Thyroid gland (tissue), 4 donors: ENCODE measurements at regions not wholly inside any gene's neighbourhood (a gene's known extent, or its start where the extent isn't known, plus 50 kb on each side); places are given as distances from the start of the nearest gene placed in this dataset.

ENCODE experiments used
- DNase-seq, 2 donors: peaks; one replicate each; pipeline ENCODE4 v3.0.0-alpha.2; 2019
- H3K27ac ChIP-seq, 3 donors: fragments of 200-600 bp; sonication (generic); 1 replicate in 2 of 3; 2 replicates in 1 of 3; pipeline ENCODE4 v1.5.1; 2016 to 2019; ENCODE audit warnings: mild to moderate bottlenecking in 1 of 3, moderate library complexity in 1 of 3
- H3K27me3 ChIP-seq: fragments of 200-600 bp; sonication (generic); one replicate; pipeline ENCODE4 v1.5.1; 2019
- H3K36me3 ChIP-seq, 2 donors: fragments of 200-600 bp; sonication (generic); one replicate each; pipeline ENCODE4 v1.5.1; 2016 to 2019
- H3K4me1 ChIP-seq, 2 donors: fragments of 200-600 bp; sonication (generic); one replicate each; pipeline ENCODE4 v1.5.1; 2017 to 2019
- H3K4me3 ChIP-seq, 3 donors: fragments of 200-600 bp; sonication (generic); replicated peaks in 1 of 3; 1 replicate in 2 of 3; 2 replicates in 1 of 3; pipeline ENCODE4 v1.5.1; 2016; ENCODE audit warnings: mild to moderate bottlenecking in 1 of 3
- H3K9me3 ChIP-seq: fragments of 200-600 bp; sonication (generic); one replicate; pipeline ENCODE4 v1.5.1; 2017
- POLR2A ChIP-seq, 2 donors: fragments of 450-650 bp; IDR thresholded peaks; one replicate each; pipeline ENCODE4 v1.6.1; 2017; ENCODE audit warnings: antibody characterized with exemption in 2 of 2, mild to moderate bottlenecking in 2 of 2, moderate library complexity in 1 of 2
- WGBS, 2 donors: methylation state at CpG; one replicate each; pipeline ENCODE4 v1.1.5; 2017; 5-methylcytosine and 5-hydroxymethylcytosine counted together
- intact Hi-C: fragments of 100-400 bp; cut with DNase I; formaldehyde crosslinking; loops from one replicate; pipeline ENCODE4 v1.15.1; 2023
- TF ChIP-seq, protein P1 (sequence below), 6 experiments: fragments of 200-600 bp in 3 of 6; fragments of 450-650 bp in 3 of 6; sonication (generic) in 3 of 6; IDR thresholded peaks; one replicate each; pipeline ENCODE4 v1.5.1; 2016 to 2019; ENCODE audit warnings: antibody characterized with exemption in 6 of 6, mild to moderate bottlenecking in 2 of 6, inconsistent platforms in 1 of 6, moderate library complexity in 1 of 6

DNA sequence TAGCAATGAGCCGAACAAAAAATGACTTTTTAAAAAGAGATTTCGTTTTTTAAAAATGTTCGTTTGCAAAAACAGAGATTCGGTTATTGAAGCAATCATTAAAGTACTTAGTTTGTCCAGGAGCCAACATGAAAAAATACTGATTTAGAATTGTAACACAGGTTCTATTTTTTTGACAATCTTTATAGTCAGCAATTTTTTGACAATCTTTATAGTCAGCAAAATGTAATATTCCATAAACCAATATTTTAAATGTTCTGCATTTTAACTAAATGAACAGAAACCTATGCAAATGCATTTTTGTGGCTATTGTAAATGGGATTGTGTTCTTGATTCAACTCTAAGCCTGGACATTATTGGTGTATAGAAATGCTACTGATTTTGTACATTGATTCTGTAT lies 161.8 kb downstream of the DSEL start:
- intact Hi-C loops = no loop called here
- Histone ChIP-seq H3K4me3 (no peak overlapping the region), H3K27ac (no peak overlapping the region), H3K9me3 (no peaks in the 10 kb centered on the region), H3K4me1 (no peaks in the 10 kb centered on the region), H3K27me3 (no peaks in the 10 kb centered on the region), H3K36me3 (no peaks in the 10 kb centered on the region)
- no peak for TF ChIP-seq POLR2A (IDR thresholded peaks at IDR 0.05)
- TF ChIP-seq, protein P1, sequence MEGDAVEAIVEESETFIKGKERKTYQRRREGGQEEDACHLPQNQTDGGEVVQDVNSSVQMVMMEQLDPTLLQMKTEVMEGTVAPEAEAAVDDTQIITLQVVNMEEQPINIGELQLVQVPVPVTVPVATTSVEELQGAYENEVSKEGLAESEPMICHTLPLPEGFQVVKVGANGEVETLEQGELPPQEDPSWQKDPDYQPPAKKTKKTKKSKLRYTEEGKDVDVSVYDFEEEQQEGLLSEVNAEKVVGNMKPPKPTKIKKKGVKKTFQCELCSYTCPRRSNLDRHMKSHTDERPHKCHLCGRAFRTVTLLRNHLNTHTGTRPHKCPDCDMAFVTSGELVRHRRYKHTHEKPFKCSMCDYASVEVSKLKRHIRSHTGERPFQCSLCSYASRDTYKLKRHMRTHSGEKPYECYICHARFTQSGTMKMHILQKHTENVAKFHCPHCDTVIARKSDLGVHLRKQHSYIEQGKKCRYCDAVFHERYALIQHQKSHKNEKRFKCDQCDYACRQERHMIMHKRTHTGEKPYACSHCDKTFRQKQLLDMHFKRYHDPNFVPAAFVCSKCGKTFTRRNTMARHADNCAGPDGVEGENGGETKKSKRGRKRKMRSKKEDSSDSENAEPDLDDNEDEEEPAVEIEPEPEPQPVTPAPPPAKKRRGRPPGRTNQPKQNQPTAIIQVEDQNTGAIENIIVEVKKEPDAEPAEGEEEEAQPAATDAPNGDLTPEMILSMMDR (IDR thresholded peaks at IDR 0.05) = no peak
- WGBS, 2 donors = 88 to 91% methylated on average over 4 of the region's 4 CpGs
- DNase-seq = no peak

DNA sequence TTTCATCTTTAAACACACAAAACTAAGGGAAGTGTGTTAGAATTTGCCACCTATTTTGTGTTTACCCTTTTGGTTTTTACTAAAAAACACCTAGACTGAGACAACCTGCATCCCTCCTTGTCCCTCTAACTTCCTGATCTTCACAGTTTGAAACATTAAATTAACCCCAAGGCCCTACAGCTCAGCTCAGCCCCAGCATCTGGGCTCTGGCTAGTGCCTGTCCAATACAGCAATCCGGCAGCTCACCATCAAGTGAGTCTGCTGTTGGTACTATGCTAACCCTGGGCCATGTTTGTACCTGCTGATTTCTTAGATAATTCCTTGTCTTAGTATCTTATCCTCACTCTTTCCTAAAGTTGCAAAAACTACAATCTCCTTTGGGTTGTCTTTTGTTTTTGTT lies 162.4 kb downstream of the DSEL start:
- no peak overlapping the region for H3K4me3 ChIP-seq
- no peaks in the 10 kb centered on the region for H3K9me3 ChIP-seq
- H3K27ac ChIP-seq = no peak overlapping the region
- intact Hi-C loops = no loop called here
- WGBS, 2 donors = 3% methylated on average over 1 of the region's 1 CpG
- no peaks in the 10 kb centered on the region for H3K4me1 ChIP-seq
- DNase-seq = no peak
- H3K36me3 ChIP-seq = no peaks in the 10 kb centered on the region
- H3K27me3 ChIP-seq = no peaks in the 10 kb centered on the region
- TF ChIP-seq, protein P1 (IDR thresholded peaks at IDR 0.05) = no peak
- no peak for TF ChIP-seq POLR2A (IDR thresholded peaks at IDR 0.05)

DNA sequence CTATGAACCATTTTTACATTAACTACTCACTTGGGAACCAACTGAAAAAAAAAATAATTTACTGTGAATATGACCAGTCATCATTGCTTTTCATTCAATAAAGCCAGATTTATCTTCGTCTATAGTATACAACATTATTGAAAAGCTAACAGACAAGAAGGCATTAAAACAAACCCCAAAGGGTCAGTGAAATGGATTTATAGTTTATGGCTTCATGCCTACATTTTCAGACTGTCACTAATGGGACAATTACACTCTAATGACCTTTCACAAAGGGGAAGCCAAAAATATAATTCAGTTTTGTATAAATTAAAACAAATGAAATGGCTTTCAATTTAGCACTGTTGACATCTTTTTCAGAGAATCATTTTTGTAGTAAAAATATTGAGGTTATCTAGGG lies 169.1 kb downstream of the DSEL start:
- no peak for DNase-seq
- TF ChIP-seq, protein P1 (IDR thresholded peaks at IDR 0.05) = no peak
- TF ChIP-seq POLR2A (IDR thresholded peaks at IDR 0.05) = no peak
- Histone ChIP-seq H3K27me3 (no peaks in the 10 kb centered on the region), H3K4me3 (no peak overlapping the region), H3K9me3 (no peaks in the 10 kb centered on the region), H3K4me1 (no peaks in the 10 kb centered on the region), H3K27ac (no peak overlapping the region), H3K36me3 (no peaks in the 10 kb centered on the region)
- intact Hi-C loops = no loop called here
- WGBS, 2 donors = 66 to 69% methylated on average over 1 of the region's 1 CpG

DNA sequence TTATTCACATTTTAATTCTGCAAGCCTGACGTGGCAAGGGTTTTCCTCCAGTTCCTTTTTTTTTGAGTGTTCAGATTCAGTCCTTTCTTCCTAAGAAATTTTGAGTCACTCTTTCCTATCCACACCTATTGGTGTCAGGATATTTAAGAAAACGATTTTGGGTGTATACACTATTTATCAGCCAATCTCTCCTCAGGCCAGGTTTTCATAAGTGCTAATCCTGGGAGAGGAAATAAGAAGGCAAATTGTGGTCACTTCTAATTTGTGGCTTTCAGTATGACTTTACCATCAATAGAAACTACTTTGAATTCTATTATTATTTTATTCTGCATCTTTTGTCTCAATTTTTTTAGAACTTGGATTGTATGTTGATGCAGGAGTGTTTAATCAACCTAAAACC lies 174.4 kb downstream of the DSEL start:
- no peak overlapping the region for H3K4me3 ChIP-seq
- intact Hi-C loops = no loop called here
- H3K27ac ChIP-seq = no peak overlapping the region
- no peaks in the 10 kb centered on the region for H3K36me3 ChIP-seq
- TF ChIP-seq, protein P1 (IDR thresholded peaks at IDR 0.05) = no peak
- TF ChIP-seq POLR2A (IDR thresholded peaks at IDR 0.05) = no peak
- DNase-seq = no peak
- H3K9me3 ChIP-seq = no peaks in the 10 kb centered on the region
- H3K27me3 ChIP-seq = no peaks in the 10 kb centered on the region
- H3K4me1 ChIP-seq = no peaks in the 10 kb centered on the region
- WGBS, 2 donors = 50 to 56% methylated on average over 2 of the region's 2 CpGs

DNA sequence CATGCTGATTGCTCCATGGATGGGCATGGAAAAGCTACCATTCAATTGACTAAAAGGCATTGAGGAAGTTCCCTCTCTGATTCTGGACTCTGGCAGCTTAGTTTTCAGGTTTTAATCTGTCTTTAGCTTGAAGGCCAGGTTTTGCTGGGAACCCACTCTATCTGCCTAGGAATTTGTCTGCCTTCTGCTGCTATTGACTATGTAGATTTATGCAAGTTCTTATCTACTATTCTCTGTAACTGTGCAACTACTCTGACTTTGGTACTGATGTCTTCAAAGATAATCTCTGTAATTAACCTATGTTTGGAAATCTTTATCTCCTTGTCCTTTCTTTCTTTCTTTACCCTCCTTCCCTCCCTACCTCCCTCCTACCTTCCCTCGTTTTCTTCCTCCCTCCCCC lies 178.8 kb downstream of the DSEL start:
- no peak overlapping the region for H3K27ac ChIP-seq
- H3K27me3 ChIP-seq = no peaks in the 10 kb centered on the region
- TF ChIP-seq, protein P1 (IDR thresholded peaks at IDR 0.05) = no peak
- no peak for TF ChIP-seq POLR2A (IDR thresholded peaks at IDR 0.05)
- no peaks in the 10 kb centered on the region for H3K9me3 ChIP-seq
- no peak for DNase-seq
- intact Hi-C loops = no loop called here
- no peaks in the 10 kb centered on the region for H3K4me1 ChIP-seq
- 0% methylated on average over 1 of the region's 1 CpG for WGBS, 2 donors
- no peak overlapping the region for H3K4me3 ChIP-seq
- no peaks in the 10 kb centered on the region for H3K36me3 ChIP-seq
